ENCODE measurements at regions not wholly inside any gene's neighbourhood (a gene's known extent, or its start where the extent isn't known, plus 50 kb on each side); places are given as distances from the start of the nearest gene placed in this dataset.

DNA sequence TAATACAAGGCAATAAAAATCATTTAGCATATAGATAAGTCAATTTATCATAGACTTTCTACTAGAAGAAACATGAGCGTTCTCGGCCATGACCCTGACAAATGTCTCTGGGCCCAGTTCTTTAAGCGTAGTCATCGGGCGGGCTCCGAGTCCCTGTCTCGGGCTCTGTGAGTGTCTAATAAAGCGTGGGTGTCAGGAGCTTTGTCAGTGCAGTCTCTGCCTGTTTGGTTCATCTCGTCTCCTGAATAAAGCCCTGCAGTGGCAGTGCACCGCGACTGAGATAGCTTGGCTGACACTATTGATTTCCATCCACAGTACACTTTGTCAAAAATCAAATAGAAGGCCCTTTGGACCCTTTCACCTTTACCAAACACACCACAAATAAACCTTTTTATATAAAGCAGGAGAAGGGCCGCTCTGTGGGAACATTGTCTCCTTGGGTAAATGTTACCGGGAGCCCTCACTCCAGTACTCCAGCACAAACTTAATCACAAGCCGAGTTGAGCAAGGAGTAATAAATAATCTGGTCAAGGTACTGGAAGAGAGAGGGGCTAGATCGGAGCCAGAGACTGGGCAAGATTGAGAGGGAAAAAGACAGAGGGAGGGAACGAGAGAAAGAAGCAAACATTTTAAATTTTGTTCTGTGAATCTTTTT lies 368.2 kb upstream of the TSHZ3 start:
- H3K27me3 ChIP-seq (ENCODE audit: insufficient read depth, poor library complexity, severe bottlenecking) = no peaks in the 10 kb centered on the region
- DNase-seq (ENCODE audit: low read depth in 1 of 2, low spot score in 1 of 2) = no peak
- TF ChIP-seq SPI1 (IDR thresholded peaks at IDR 0.05; ENCODE audit: borderline replicate concordance, low read depth) (no peak), POLR2AphosphoS5 (IDR thresholded peaks at IDR 0.05; ENCODE audit: low read depth) (no peak), GABPA (IDR thresholded peaks at IDR 0.05; ENCODE audit: low read depth) (no peak)
- TF ChIP-seq, protein P1, sequence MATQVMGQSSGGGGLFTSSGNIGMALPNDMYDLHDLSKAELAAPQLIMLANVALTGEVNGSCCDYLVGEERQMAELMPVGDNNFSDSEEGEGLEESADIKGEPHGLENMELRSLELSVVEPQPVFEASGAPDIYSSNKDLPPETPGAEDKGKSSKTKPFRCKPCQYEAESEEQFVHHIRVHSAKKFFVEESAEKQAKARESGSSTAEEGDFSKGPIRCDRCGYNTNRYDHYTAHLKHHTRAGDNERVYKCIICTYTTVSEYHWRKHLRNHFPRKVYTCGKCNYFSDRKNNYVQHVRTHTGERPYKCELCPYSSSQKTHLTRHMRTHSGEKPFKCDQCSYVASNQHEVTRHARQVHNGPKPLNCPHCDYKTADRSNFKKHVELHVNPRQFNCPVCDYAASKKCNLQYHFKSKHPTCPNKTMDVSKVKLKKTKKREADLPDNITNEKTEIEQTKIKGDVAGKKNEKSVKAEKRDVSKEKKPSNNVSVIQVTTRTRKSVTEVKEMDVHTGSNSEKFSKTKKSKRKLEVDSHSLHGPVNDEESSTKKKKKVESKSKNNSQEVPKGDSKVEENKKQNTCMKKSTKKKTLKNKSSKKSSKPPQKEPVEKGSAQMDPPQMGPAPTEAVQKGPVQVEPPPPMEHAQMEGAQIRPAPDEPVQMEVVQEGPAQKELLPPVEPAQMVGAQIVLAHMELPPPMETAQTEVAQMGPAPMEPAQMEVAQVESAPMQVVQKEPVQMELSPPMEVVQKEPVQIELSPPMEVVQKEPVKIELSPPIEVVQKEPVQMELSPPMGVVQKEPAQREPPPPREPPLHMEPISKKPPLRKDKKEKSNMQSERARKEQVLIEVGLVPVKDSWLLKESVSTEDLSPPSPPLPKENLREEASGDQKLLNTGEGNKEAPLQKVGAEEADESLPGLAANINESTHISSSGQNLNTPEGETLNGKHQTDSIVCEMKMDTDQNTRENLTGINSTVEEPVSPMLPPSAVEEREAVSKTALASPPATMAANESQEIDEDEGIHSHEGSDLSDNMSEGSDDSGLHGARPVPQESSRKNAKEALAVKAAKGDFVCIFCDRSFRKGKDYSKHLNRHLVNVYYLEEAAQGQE (IDR thresholded peaks at IDR 0.05; ENCODE audit: insufficient replicate concordance, low read depth) = no peak
- TF ChIP-seq, protein P2, sequence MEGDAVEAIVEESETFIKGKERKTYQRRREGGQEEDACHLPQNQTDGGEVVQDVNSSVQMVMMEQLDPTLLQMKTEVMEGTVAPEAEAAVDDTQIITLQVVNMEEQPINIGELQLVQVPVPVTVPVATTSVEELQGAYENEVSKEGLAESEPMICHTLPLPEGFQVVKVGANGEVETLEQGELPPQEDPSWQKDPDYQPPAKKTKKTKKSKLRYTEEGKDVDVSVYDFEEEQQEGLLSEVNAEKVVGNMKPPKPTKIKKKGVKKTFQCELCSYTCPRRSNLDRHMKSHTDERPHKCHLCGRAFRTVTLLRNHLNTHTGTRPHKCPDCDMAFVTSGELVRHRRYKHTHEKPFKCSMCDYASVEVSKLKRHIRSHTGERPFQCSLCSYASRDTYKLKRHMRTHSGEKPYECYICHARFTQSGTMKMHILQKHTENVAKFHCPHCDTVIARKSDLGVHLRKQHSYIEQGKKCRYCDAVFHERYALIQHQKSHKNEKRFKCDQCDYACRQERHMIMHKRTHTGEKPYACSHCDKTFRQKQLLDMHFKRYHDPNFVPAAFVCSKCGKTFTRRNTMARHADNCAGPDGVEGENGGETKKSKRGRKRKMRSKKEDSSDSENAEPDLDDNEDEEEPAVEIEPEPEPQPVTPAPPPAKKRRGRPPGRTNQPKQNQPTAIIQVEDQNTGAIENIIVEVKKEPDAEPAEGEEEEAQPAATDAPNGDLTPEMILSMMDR (IDR thresholded peaks at IDR 0.05; ENCODE audit: insufficient read depth, low read length) = no peak
- H3K27ac ChIP-seq (replicated peaks) = no peak overlapping the region
- no peak overlapping the region for H3K4me3 ChIP-seq (replicated peaks; ENCODE audit: insufficient read depth, low read length)

DNA sequence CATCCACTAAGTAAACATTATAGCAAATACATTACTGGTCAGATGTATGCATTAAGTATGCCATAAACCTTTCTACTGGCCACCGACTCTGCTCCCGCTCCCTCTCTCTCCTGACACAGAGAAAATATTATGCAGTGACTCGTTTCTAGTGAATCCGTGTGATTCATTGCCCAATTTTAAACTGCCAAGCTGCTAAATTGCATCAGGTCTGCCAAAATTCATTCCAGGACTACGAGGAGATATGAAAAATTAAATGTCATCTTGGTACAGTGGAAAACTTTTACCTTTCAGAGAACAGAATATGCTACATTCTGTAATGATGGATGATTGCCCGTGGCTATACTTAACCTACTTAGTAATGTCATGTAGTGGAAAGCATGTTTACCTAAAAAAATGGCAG lies 368.8 kb upstream of the TSHZ3 start:
- H3K4me3 ChIP-seq (replicated peaks; ENCODE audit: insufficient read depth, low read length) = no peak overlapping the region
- no peak for DNase-seq (ENCODE audit: low read depth in 1 of 2, low spot score in 1 of 2)
- no peak for TF ChIP-seq GABPA (IDR thresholded peaks at IDR 0.05; ENCODE audit: low read depth)
- TF ChIP-seq SPI1 (IDR thresholded peaks at IDR 0.05; ENCODE audit: borderline replicate concordance, low read depth) = no peak
- TF ChIP-seq POLR2AphosphoS5 (IDR thresholded peaks at IDR 0.05; ENCODE audit: low read depth) = no peak
- TF ChIP-seq, protein P2 (IDR thresholded peaks at IDR 0.05; ENCODE audit: insufficient read depth, low read length) = no peak
- TF ChIP-seq, protein P1 (IDR thresholded peaks at IDR 0.05; ENCODE audit: insufficient replicate concordance, low read depth) = no peak
- H3K27me3 ChIP-seq (ENCODE audit: insufficient read depth, poor library complexity, severe bottlenecking) = no peaks in the 10 kb centered on the region
- no peak overlapping the region for H3K27ac ChIP-seq (replicated peaks)

DNA sequence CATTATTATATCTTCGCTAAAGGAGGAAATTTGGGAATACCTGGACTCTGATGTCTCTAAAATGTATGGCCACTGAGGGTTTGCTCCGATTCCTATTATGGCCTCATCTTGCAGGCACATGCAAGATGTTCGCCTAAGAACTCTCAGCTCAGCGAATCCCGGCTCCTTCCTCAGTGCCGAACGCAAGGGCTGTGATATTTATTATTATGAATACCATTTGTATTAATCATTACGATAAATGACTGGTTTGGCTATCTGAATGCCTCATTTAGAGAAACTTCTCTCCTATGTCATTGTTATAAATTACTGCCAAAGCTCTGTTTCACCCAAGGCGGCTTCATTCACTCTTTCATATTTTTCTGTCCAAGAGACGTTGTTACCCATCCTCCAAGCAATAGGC lies 369.7 kb upstream of the TSHZ3 start:
- TF ChIP-seq, protein P1 (IDR thresholded peaks at IDR 0.05; ENCODE audit: insufficient replicate concordance, low read depth) = no peak
- TF ChIP-seq POLR2AphosphoS5 (IDR thresholded peaks at IDR 0.05; ENCODE audit: low read depth) = no peak
- TF ChIP-seq GABPA (IDR thresholded peaks at IDR 0.05; ENCODE audit: low read depth) = no peak
- TF ChIP-seq, protein P2 (IDR thresholded peaks at IDR 0.05; ENCODE audit: insufficient read depth, low read length) = no peak
- no peak for TF ChIP-seq SPI1 (IDR thresholded peaks at IDR 0.05; ENCODE audit: borderline replicate concordance, low read depth)
- no peak overlapping the region for H3K4me3 ChIP-seq (replicated peaks; ENCODE audit: insufficient read depth, low read length)
- no peaks in the 10 kb centered on the region for H3K27me3 ChIP-seq (ENCODE audit: insufficient read depth, poor library complexity, severe bottlenecking)
- no peak overlapping the region for H3K27ac ChIP-seq (replicated peaks)
- no peak for DNase-seq (ENCODE audit: low read depth in 1 of 2, low spot score in 1 of 2)

All from HL-60 (cell line).